Right atrium auricular region (tissue), 2 donors: ENCODE measurements at regions not wholly inside any gene's neighbourhood (a gene's known extent, or its start where the extent isn't known, plus 50 kb on each side); places are given as distances from the start of the nearest gene placed in this dataset.
A peak's percentile ranks its signal among the peaks of the same experiment; 100 is the strongest.
"Not testable (repeated sequence)": the region's sequence is repeated elsewhere in the genome, so short reads cannot be mapped to it uniquely, and the experiment has no call there.

Experiments
- DNase-seq: peaks from one replicate; pipeline ENCODE4 v3.0.0-alpha.2; 2019; ENCODE audit warnings: low spot score
- H3K27ac ChIP-seq, 2 donors: fragments of 200-600 bp; sonication (generic); 1 replicate in 1 of 2; 2 replicates in 1 of 2; pipeline ENCODE4 v1.5.1; 2016 to 2019
- H3K27me3 ChIP-seq, 2 donors: fragments of 200-600 bp; sonication (generic); one replicate each; pipeline versions ENCODE4 v1.5.1 to v1.6.0; 2017 to 2019
- H3K36me3 ChIP-seq: fragments of 200-600 bp; sonication (generic); one replicate; pipeline ENCODE4 v1.5.1; 2016
- H3K4me1 ChIP-seq, 2 donors: fragments of 200-600 bp; sonication (generic); one replicate each; pipeline versions ENCODE4 v1.5.1 to v1.6.0; 2017 to 2019
- H3K4me3 ChIP-seq, 2 donors: fragments of 200-600 bp; sonication (generic); 1 replicate in 1 of 2; 2 replicates in 1 of 2; pipeline ENCODE4 v1.5.1; 2017 to 2019; ENCODE audit warnings: mild to moderate bottlenecking in 1 of 2, moderate library complexity in 1 of 2
- H3K9me3 ChIP-seq, 2 donors: fragments of 200-600 bp; sonication (generic); one replicate each; pipeline ENCODE4 v1.5.1; 2019
- CTCF ChIP-seq, 2 donors: fragments of 200-600 bp; sonication (generic); IDR thresholded peaks; one replicate each; pipeline ENCODE4 v1.5.1; 2019; ENCODE audit warnings: antibody characterized with exemption in 2 of 2

GRCh38 chr14:106683631-106684030, 1157.2 kb downstream of the TMEM121 start:
- Histone ChIP-seq H3K27me3 (no peaks in the 10 kb centered on the region), H3K36me3 (no peaks in the 10 kb centered on the region), H3K27ac (no peak overlapping the region), H3K9me3 (no peaks in the 10 kb centered on the region), H3K4me1 (no peaks in the 10 kb centered on the region), H3K4me3 (no peak overlapping the region)
- DNase-seq, result no peak
- no peak for TF ChIP-seq CTCF (IDR thresholded peaks at IDR 0.05)

GRCh38 chr14:106686533-106686932, 1160.2 kb downstream of the TMEM121 start:
- Histone ChIP-seq H3K27ac (no peak overlapping the region), H3K27me3 (no peaks in the 10 kb centered on the region)
- DNase-seq, result no peak

GRCh38 chr14:106690333-106690891, 1164.0 kb downstream of the TMEM121 start:
- H3K27ac ChIP-seq, result no peak overlapping the region
- no peaks in the 10 kb centered on the region for H3K27me3 ChIP-seq
- no peak for DNase-seq
- no peak for TF ChIP-seq CTCF (IDR thresholded peaks at IDR 0.05)
- H3K9me3 ChIP-seq, result no peaks in the 10 kb centered on the region
- no peak overlapping the region for H3K4me3 ChIP-seq
- no peaks in the 10 kb centered on the region for H3K36me3 ChIP-seq
- no peaks in the 10 kb centered on the region for H3K4me1 ChIP-seq

More at GRCh38 chr14:106686533-106686932, 1160.2 kb downstream of the TMEM121 start:
- H3K4me3 ChIP-seq, result no peak overlapping the region
- no peak for TF ChIP-seq CTCF (IDR thresholded peaks at IDR 0.05)
- no peaks in the 10 kb centered on the region for H3K9me3 ChIP-seq
- H3K4me1 ChIP-seq, result no peaks in the 10 kb centered on the region
- H3K36me3 ChIP-seq, result no peaks in the 10 kb centered on the region

- no peak for DNase-seq
- no peak overlapping the region for H3K27ac ChIP-seq
- H3K4me3 ChIP-seq, result no peak overlapping the region
- H3K9me3 ChIP-seq, result no peaks in the 10 kb centered on the region
- H3K27me3 ChIP-seq, result no peaks in the 10 kb centered on the region
- H3K36me3 ChIP-seq, result no peaks in the 10 kb centered on the region
- TF ChIP-seq CTCF (IDR thresholded peaks at IDR 0.05), result peak in 1 of 2 donors; percentile 8
- no peaks in the 10 kb centered on the region for H3K4me1 ChIP-seq
These were observed 1165.4 kb downstream of the TMEM121 start for GRCh38 chr14:106691601-106692291.

- Histone ChIP-seq H3K27ac (no peak overlapping the region), H3K4me1 (no peaks in the 10 kb centered on the region), H3K36me3 (no peaks in the 10 kb centered on the region), H3K4me3 (no peak overlapping the region), H3K27me3 (no peaks in the 10 kb centered on the region), H3K9me3 (no peaks in the 10 kb centered on the region)
- DNase-seq, result no peak
- peak in 1 of 2 donors; percentile 26 for TF ChIP-seq CTCF (IDR thresholded peaks at IDR 0.05)
These were observed 1168.4 kb downstream of the TMEM121 start for GRCh38 chr14:106694638-106695393.

GRCh38 chr14:106698620-106699267, 1172.4 kb downstream of the TMEM121 start:
- H3K27me3 ChIP-seq, DNase-seq, H3K9me3 ChIP-seq, H3K27ac ChIP-seq, H3K36me3 ChIP-seq, H3K4me3 ChIP-seq, H3K4me1 ChIP-seq: not testable (repeated sequence)

- not testable (repeated sequence) for DNase-seq, H3K36me3 ChIP-seq, H3K4me1 ChIP-seq, H3K4me3 ChIP-seq, H3K27ac ChIP-seq, H3K9me3 ChIP-seq, H3K27me3 ChIP-seq
These were observed 1177.3 kb downstream of the TMEM121 start for GRCh38 chr14:106703651-106704050.

GRCh38 chr14:106706488-106706887, 1180.1 kb downstream of the TMEM121 start:
- not testable (repeated sequence) for H3K4me3 ChIP-seq, H3K9me3 ChIP-seq, H3K36me3 ChIP-seq, DNase-seq, H3K27ac ChIP-seq, H3K4me1 ChIP-seq, H3K27me3 ChIP-seq

GRCh38 chr14:106710187-106710586, 1183.8 kb downstream of the TMEM121 start:
- not testable (repeated sequence) for H3K36me3 ChIP-seq, H3K27me3 ChIP-seq, DNase-seq, H3K4me1 ChIP-seq, H3K27ac ChIP-seq, H3K4me3 ChIP-seq, H3K9me3 ChIP-seq
